OCI-LY7 (cell line): ENCODE measurements at regions not wholly inside any gene's neighbourhood (a gene's known extent, or its start where the extent isn't known, plus 50 kb on each side); places are given as distances from the start of the nearest gene placed in this dataset.

ENCODE experiments used
- BruUV-seq: library from RNA; stranded (reverse); fragments of 400-500 nt; replicated peaks from 2 replicates; lab custom pipeline; 2021; lab: Mats Ljungman, UMichigan
- CTCF ChIA-PET: fragments of 300-600 bp; sonication (Branson Sonifier 250); formaldehyde crosslinking; loops from one replicate; lab custom pipeline; 2022; ENCODE audit warnings: antibody characterized with exemption; ENCODE audit not compliant: unreplicated experiment; lab: Charles Lee
- POLR2A ChIA-PET: fragments of 300-600 bp; sonication (Branson Sonifier 250); formaldehyde crosslinking; loops from one replicate; lab custom pipeline; 2022; ENCODE audit warnings: antibody characterized with exemption; lab: Charles Lee
- DNase-seq: peaks from one replicate; pipeline ENCODE4 v3.0.0-alpha.2; 2015; ENCODE audit warnings: low spot score
- H2AFZ ChIP-seq: fragments of 200-600 bp; sonication (generic), shearing (Covaris generic); 2 replicates; pipeline ENCODE4 v1.6.1; 2014; ENCODE audit warnings: mild to moderate bottlenecking, antibody characterized with exemption, low read length, moderate library complexity
- H3K27ac ChIP-seq: fragments of 200-600 bp; sonication (generic); 2 replicates; pipeline ENCODE4 v1.5.1; 2014; ENCODE audit warnings: mixed run types, low read depth, mild to moderate bottlenecking, moderate library complexity, low read length, inconsistent platforms; ENCODE audit not compliant: poor library complexity, severe bottlenecking
- H3K36me3 ChIP-seq: fragments of 200-600 bp; sonication (generic); 2 replicates; pipeline ENCODE4 v1.6.1; 2014; ENCODE audit warnings: mild to moderate bottlenecking, antibody characterized with exemption, low read length, moderate library complexity, mixed read lengths; ENCODE audit not compliant: insufficient read depth
- H3K4me1 ChIP-seq: fragments of 200-600 bp; sonication (generic); 2 replicates; pipeline ENCODE4 v1.5.1; 2014; ENCODE audit warnings: mild to moderate bottlenecking, low read length; ENCODE audit not compliant: insufficient read depth, poor library complexity, severe bottlenecking
- H3K4me2 ChIP-seq: fragments of 200-600 bp; sonication (generic); 2 replicates; pipeline ENCODE4 v1.6.1; 2014; ENCODE audit warnings: mild to moderate bottlenecking, low read length
- H3K4me3 ChIP-seq: fragments of 200-600 bp; sonication (generic); 2 replicates; pipeline ENCODE4 v1.5.1; 2014; ENCODE audit warnings: mild to moderate bottlenecking, low read depth, low read length; ENCODE audit not compliant: poor library complexity, severe bottlenecking
- H3K79me2 ChIP-seq: fragments of 200-600 bp; sonication (generic); 2 replicates; pipeline ENCODE4 v1.6.1; 2016; ENCODE audit warnings: low read depth, mild to moderate bottlenecking, low read length, moderate library complexity, mixed read lengths; ENCODE audit not compliant: insufficient read depth
- H3K9me2 ChIP-seq: fragments of 200-600 bp; sonication (generic); 2 replicates; pipeline ENCODE4 v1.6.1; 2016; ENCODE audit warnings: mild to moderate bottlenecking, low read length, mixed read lengths; ENCODE audit not compliant: insufficient read depth
- H3K9me3 ChIP-seq: fragments of 200-600 bp; sonication (generic); 2 replicates; pipeline ENCODE4 v1.6.1; 2014; ENCODE audit warnings: mild to moderate bottlenecking, mixed run types, low read length, mixed read lengths
- H4K20me1 ChIP-seq: fragments of 200-600 bp; sonication (generic); 2 replicates; pipeline ENCODE4 v1.6.1; 2014; ENCODE audit warnings: mild to moderate bottlenecking, antibody characterized with exemption, low read length, moderate library complexity, mixed read lengths; ENCODE audit not compliant: insufficient read depth
- CTCF ChIP-seq: fragments of 200-600 bp; sonication (generic); conservative IDR thresholded peaks from 2 replicates; pipeline ENCODE4 v1.5.1; 2014; ENCODE audit warnings: mild to moderate bottlenecking, antibody characterized with exemption, low read length, moderate library complexity, mixed read lengths
- EZH2phosphoT487 ChIP-seq: fragments of 200-600 bp; sonication (generic); IDR thresholded peaks from 2 replicates; pipeline ENCODE4 v1.6.1; 2018; ENCODE audit warnings: low read depth, borderline replicate concordance, mild to moderate bottlenecking, mixed run types, antibody characterized with exemption, low read length, moderate library complexity, mixed read lengths
- intact Hi-C: fragments of 100-400 bp; cut with micrococcal nuclease; formaldehyde crosslinking; loops from one replicate; pipeline ENCODE4 v1.10.0; 2022; ENCODE audit not compliant: unreplicated experiment

GRCh38 chr6:106748547-106749207, 119.3 kb downstream of the QRSL1 start:
- DNase-seq: no peak
- BruUV-seq: no TSS peak
- Histone ChIP-seq H3K4me3 (no peak overlapping the region), H2AFZ (no peak overlapping the region), H3K9me2 (no peaks in the 10 kb centered on the region), H4K20me1 (no peaks in the 10 kb centered on the region), H3K36me3 (no peaks in the 10 kb centered on the region), H3K9me3 (no peaks in the 10 kb centered on the region), H3K79me2 (no peaks in the 10 kb centered on the region), H3K4me1 (peaks cover 15% of the 10 kb centered on the region), H3K27ac (no peak overlapping the region), H3K4me2 (no peak overlapping the region)
- TF ChIP-seq CTCF: peak; percentile 55; the same call in 1 of the 2 replicates
- TF ChIP-seq EZH2phosphoT487: no peak
- intact Hi-C loops: no loop called here
- ChIA-PET CTCF (interaction anchor here (1.5 kb wide), 1 partner anchor 9 kb away, joined by 4 read pairs; no protein-coding TSS in a partner anchor), POLR2A (interaction anchor here (0.6 to 1.7 kb wide), 4 partner anchors 20 to 370 kb away, joined by 3 to 6 read pairs (median 5); no protein-coding TSS in a partner anchor)

DNA sequence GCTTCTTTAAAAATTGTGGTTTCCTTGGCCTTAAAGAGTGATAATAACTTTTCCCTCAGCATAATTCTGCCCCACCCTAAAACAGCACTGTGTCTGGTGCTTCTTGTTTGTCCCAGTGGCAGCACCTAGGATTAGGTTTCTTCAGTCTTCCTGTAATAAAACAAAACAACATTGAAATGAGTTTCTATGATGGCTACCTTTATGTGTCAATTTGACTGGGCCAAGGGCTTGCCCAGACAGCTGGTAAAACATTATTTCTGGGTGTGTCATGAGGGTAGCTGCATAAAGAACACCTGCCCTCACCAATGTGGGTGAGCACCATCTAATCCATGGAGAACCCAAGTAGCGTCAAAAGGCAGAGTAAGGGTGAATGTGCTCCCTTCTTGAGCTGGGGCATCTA, 117.8 kb downstream of the QRSL1 start:
- H3K4me1 ChIP-seq: peaks cover 15% of the 10 kb centered on the region
- no peaks in the 10 kb centered on the region for H3K79me2 ChIP-seq
- no peaks in the 10 kb centered on the region for H3K9me2 ChIP-seq
- no peak overlapping the region for H2AFZ ChIP-seq
- DNase-seq: no peak
- H3K4me3 ChIP-seq: no peak overlapping the region
- CTCF ChIA-PET: no interaction called here
- no peaks in the 10 kb centered on the region for H3K36me3 ChIP-seq
- no peak overlapping the region for H3K4me2 ChIP-seq
- POLR2A ChIA-PET: interaction anchor here (0.5 to 1.7 kb wide), 7 partner anchors 9 to 144 kb away, joined by 3 to 6 read pairs (median 4); no protein-coding TSS in a partner anchor
- no peak for TF ChIP-seq EZH2phosphoT487
- TF ChIP-seq CTCF: no peak
- H3K9me3 ChIP-seq: peaks cover 10% of the 10 kb centered on the region; the same call in 1 of the 2 replicates
- no peaks in the 10 kb centered on the region for H4K20me1 ChIP-seq
- no peak overlapping the region for H3K27ac ChIP-seq
- intact Hi-C loops: no loop called here
- no TSS peak for BruUV-seq

- Histone ChIP-seq H2AFZ (no peak overlapping the region), H3K27ac (no peak overlapping the region), H3K36me3 (no peaks in the 10 kb centered on the region), H4K20me1 (no peaks in the 10 kb centered on the region), H3K4me3 (no peak overlapping the region), H3K9me3 (peaks cover 10% of the 10 kb centered on the region; the same call in 1 of the 2 replicates), H3K4me2 (no peak overlapping the region), H3K79me2 (no peaks in the 10 kb centered on the region), H3K9me2 (no peaks in the 10 kb centered on the region), H3K4me1 (peaks cover 15% of the 10 kb centered on the region)
- no peak for DNase-seq
- POLR2A ChIA-PET: interaction anchor here (0.5 to 1.7 kb wide), 7 partner anchors 9 to 144 kb away, joined by 3 to 6 read pairs (median 4); no protein-coding TSS in a partner anchor
- TF ChIP-seq CTCF (no peak), EZH2phosphoT487 (no peak)
- intact Hi-C loops: no loop called here
- no TSS peak for BruUV-seq
- CTCF ChIA-PET: interaction anchor here (1.6 kb wide), 1 partner anchor 18 kb away, joined by 4 read pairs; no protein-coding TSS in a partner anchor
These were observed 117.3 kb downstream of the QRSL1 start for GRCh38 chr6:106746652-106747051.
